Omental fat pad (tissue), 3 donors: ENCODE measurements at regions not wholly inside any gene's neighbourhood (a gene's known extent, or its start where the extent isn't known, plus 50 kb on each side); places are given as distances from the start of the nearest gene placed in this dataset.
A peak's percentile ranks its signal among the peaks of the same experiment; 100 is the strongest.

ENCODE experiments used
- ATAC-seq: fragments of 150-250 bp; one replicate; pipeline ENCODE4 v1.9.1; 2016; ENCODE audit warnings: mild to moderate bottlenecking, moderate library complexity; ENCODE audit not compliant: low FRiP score
- DNase-seq: peaks from one replicate; pipeline ENCODE4 v3.0.0-alpha.2; 2019; ENCODE audit warnings: low spot score
- CTCF ChIP-seq, 3 donors: fragments of 450-650 bp; IDR thresholded peaks; one replicate each; pipeline ENCODE4 v1.5.1; 2016 to 2017; ENCODE audit warnings: antibody characterized with exemption in 3 of 3, mild to moderate bottlenecking in 3 of 3, moderate library complexity in 2 of 3

- ATAC-seq (no peak), DNase-seq (no peak)
- no peak for TF ChIP-seq CTCF (IDR thresholded peaks at IDR 0.05)
Measured at GRCh38 chr9:89890326-89890980, 285.6 kb downstream of the GADD45G start.

GRCh38 chr9:89891221-89891590 lies 286.4 kb downstream of the GADD45G start:
- TF ChIP-seq CTCF (IDR thresholded peaks at IDR 0.05), result no peak
- no peak for ATAC-seq
- no peak for DNase-seq

- DNase-seq, result no peak
- no peak for TF ChIP-seq CTCF (IDR thresholded peaks at IDR 0.05)
- peak; percentile 46 for ATAC-seq
Measured at GRCh38 chr9:89891591-89892304, 286.9 kb downstream of the GADD45G start.

GRCh38 chr9:89892920-89893319 lies 288.1 kb downstream of the GADD45G start:
- DNase-seq (no peak), ATAC-seq (no peak)
- TF ChIP-seq CTCF (IDR thresholded peaks at IDR 0.05), result no peak

GRCh38 chr9:89893886-89894285 lies 289.1 kb downstream of the GADD45G start:
- DNase-seq (no peak), ATAC-seq (no peak)
- TF ChIP-seq CTCF (IDR thresholded peaks at IDR 0.05), result no peak

GRCh38 chr9:89896806-89897340 lies 292.1 kb downstream of the GADD45G start:
- TF ChIP-seq CTCF (IDR thresholded peaks at IDR 0.05), result no peak
- no peak for ATAC-seq
- DNase-seq, result no peak

- TF ChIP-seq CTCF (IDR thresholded peaks at IDR 0.05), result no peak
- DNase-seq, result no peak
- ATAC-seq, result no peak
Measured at GRCh38 chr9:89899573-89899972, 294.8 kb downstream of the GADD45G start.
